Fibroblast of skin of right quadriceps (primary cell): ENCODE measurements at regions not wholly inside any gene's neighbourhood (a gene's known extent, or its start where the extent isn't known, plus 50 kb on each side); places are given as distances from the start of the nearest gene placed in this dataset.

Experiments
- DNase-seq: peaks from one replicate; pipeline ENCODE4 v3.0.0-alpha.2; 2013

- DNase-seq: no peak
Observed at GRCh38 chr10:59595593-59595992, 114.1 kb downstream of the SLC16A9 start.

DNA sequence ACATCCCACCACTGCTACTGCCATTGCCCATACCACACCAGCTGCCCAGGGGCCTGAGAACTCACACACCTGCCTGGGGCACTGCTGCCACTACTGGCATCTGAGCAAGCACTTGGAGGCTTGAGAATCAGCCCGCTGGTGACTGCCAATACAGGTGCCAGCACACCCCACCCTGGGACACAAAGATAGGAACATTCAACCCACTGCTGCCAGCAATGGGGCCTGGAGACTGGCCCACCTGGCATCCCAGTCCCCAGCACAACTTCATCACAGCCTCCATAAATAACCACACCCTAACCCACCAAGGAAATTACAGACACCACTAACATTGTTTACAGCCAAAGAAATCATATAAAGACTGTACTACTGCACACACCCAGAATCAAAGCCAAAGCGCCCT lies 115.9 kb downstream of the SLC16A9 start:
- no peak for DNase-seq

DNA sequence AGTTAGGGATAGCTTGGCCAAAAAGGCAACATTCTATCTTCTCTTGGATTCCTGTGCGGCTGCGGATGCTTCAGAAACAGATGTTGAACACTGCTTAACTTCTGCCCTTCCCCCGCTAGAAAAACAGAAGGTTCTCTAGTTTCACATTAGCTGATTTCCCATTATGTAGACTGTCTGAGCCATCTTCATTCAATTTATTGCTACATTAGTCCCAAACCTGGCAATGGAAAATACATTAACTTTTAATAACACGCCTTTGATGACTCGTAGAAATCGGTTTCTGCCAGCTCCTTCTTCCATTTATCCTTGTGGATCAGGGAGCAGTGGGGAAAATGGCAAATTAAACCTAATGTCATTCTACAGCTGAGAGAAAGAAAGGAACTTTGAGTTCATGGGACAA lies 119.9 kb downstream of the SLC16A9 start:
- DNase-seq: no peak

GRCh38 chr10:59588791-59589190 lies 120.9 kb downstream of the SLC16A9 start:
- no peak for DNase-seq

- no peak for DNase-seq
Observed at GRCh38 chr10:59587756-59588140, 121.9 kb downstream of the SLC16A9 start.

- no peak for DNase-seq
Observed at GRCh38 chr10:59587083-59587755, 122.4 kb downstream of the SLC16A9 start.

DNA sequence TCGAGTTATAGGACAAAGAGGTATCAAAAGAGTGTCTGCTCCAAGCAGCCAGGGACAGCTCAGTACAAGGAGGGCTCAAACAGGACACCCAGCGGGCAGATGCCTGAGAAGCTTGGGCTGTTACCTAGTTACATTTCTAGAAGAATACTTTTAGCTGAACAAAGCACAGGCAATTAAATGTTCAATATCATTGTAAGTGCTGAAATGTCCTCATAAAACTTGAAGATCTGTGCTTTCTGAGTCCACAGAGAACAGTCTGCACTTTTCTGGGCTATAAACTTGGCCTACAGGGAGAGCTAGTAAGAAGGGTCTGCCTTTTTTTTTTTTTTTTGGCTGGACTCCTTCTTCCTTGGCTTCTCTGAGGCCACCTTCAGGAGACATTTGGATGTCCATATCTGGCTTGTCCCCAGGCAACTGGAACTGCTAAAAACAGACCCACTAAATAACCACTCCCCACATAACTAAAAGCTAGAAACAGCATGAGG lies 123.2 kb downstream of the SLC16A9 start:
- DNase-seq: no peak

- DNase-seq: peak; percentile 34
Observed at GRCh38 chr10:59585046-59585700, 124.5 kb downstream of the SLC16A9 start.

- DNase-seq: peak; percentile 5
Observed at GRCh38 chr10:59582780-59583179, 126.9 kb downstream of the SLC16A9 start.

- DNase-seq: no peak
Observed at GRCh38 chr10:59582058-59582457, 127.6 kb downstream of the SLC16A9 start.

DNA sequence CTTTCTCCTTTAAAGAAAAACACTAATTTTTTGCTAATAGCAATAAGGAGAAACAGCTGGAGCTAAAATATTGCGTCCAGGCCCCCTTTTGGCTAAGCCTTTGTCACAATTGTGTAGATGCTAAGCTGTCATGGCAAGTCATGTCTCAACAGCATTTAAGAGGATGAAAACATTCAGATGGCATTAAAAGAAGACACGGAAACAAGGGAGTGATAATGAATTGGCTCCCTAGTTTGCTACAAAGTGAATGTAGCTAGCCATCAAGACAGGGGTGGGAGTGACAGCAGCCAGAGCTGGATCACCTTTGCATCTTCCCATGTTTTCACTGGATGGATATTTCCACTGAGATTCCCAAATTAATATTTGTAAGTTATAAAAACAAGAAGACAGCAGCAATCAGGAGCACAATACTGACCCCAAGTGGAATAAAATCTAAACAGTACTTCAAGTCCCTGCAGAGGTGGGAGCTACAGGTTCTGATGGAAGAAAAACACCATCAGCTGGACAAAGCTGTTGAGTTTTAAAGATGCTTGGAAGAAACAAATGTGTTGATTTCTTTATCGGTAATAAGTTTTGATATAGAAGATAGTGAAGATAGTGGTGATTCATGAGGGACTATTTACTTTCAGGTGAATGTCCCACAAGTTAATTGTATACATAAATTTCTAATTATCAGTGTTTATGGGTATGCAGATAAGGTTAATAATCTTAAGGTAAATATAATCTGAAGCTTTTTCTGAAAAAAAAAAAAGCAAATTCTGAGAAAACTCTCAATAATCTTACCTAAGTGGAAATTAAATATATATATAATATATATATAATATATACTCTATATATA lies 129.4 kb downstream of the SLC16A9 start:
- DNase-seq: peak; percentile 34

GRCh38 chr10:59578741-59579140 lies 130.9 kb downstream of the SLC16A9 start:
- no peak for DNase-seq

- no peak for DNase-seq
Observed at GRCh38 chr10:59577984-59578383, 131.7 kb downstream of the SLC16A9 start.

GRCh38 chr10:59575269-59575668 lies 134.4 kb downstream of the SLC16A9 start:
- DNase-seq: no peak

GRCh38 chr10:59563531-59563930 lies 146.1 kb downstream of the SLC16A9 start:
- DNase-seq: peak; percentile 57

- peak; percentile 3 for DNase-seq
Observed at GRCh38 chr10:59562126-59562525, 147.5 kb downstream of the SLC16A9 start.

DNA sequence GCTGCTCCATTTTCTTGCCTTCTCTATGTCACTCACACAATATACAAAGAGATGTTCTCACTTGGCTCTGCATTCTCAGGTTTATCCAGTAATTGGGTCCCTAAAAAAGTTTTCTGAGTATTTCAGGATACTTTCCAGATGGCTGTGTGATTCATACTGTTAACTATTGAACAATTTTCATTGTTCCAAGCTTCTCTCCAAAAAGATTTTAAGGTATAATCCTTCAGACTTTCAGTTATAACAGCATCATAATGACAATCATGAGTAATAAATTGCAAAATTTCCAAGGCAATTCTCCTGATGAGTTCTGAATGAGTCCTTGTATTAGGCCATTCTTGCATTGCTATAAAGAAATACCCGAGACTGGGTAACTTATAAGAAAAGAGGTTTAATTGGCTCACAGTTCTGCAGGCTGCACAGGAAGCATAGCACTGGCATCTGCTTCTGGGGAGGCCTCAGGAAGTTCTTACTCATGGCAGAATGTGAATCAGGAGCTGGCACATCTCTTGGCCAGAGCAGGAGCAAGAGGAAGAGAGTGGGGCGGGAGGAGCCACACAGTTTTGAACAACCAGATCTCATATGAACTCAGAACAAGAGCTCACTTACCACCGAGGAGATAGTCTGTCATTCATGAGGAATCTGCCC lies 148.1 kb downstream of the SLC16A9 start:
- DNase-seq: peak; percentile 46

- DNase-seq: no peak
Observed at GRCh38 chr10:59560990-59561389, 148.7 kb downstream of the SLC16A9 start.

GRCh38 chr10:59560161-59560560 lies 149.5 kb downstream of the SLC16A9 start:
- no peak for DNase-seq

DNA sequence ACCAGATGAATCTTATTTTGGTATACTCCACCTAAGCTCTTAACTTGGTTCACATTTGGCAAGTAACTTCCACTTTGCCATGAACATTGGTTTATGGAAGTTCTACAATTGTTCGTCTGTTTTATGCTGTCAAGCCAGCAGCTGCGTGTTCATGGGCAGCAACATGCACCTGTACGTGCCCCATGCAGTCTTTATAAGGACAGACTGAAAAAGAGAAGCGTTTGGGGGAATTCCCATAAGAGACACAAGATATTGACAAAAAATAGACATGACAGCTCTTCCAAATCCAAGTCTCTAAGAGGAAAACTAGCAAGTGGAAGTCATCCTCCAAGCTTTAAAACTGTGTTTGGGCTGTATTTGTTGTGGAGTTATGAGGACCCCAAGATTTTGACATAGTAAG lies 151.6 kb downstream of the SLC16A9 start:
- DNase-seq: no peak

DNA sequence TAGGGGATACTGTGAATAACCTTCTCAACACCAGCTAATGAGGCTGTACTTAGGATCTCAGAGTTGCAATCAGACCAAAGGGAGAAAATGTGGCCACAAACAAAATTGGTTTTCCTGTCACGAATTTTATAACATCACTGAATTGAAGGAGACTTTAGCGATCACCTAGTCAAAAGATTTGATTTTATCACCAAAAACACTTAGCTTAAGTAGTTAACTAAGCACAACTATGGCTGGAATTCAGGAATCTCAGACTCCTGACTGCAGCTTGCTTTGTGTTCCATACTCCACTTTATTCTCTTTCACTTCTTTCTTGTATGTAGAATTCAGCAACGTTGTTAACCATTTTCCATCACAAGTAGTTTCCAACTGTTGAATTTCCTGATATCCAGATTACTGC lies 152.0 kb downstream of the SLC16A9 start:
- DNase-seq: no peak

GRCh38 chr10:59557052-59557451 lies 152.6 kb downstream of the SLC16A9 start:
- peak; percentile 21 for DNase-seq
